GM23338 (cell line): ENCODE measurements at regions not wholly inside any gene's neighbourhood (a gene's known extent, or its start where the extent isn't known, plus 50 kb on each side); places are given as distances from the start of the nearest gene placed in this dataset.

Source experiments
- CTCF ChIP-seq, 2 experiments: fragments of 200-600 bp in 1 of 2; sonication (generic) in 1 of 2; conservative IDR thresholded peaks; 2 replicates each; pipeline versions ENCODE4 v1.5.1 to v1.6.1; 2016 to 2017; ENCODE audit warnings: antibody characterized with exemption in 2 of 2, low read depth in 2 of 2, mild to moderate bottlenecking in 2 of 2, moderate library complexity in 1 of 2
- ETS1 ChIP-seq: IDR thresholded peaks from 2 replicates; pipeline ENCODE4 v1.6.1; 2016; ENCODE audit warnings: antibody characterized with exemption
- EZH2 ChIP-seq: fragments of 200-600 bp; sonication (generic); IDR thresholded peaks from one replicate; pipeline ENCODE4 v1.8.0; 2017; ENCODE audit warnings: antibody characterized with exemption, mild to moderate bottlenecking, low read depth; ENCODE audit not compliant: unreplicated experiment
- EZH2phosphoT487 ChIP-seq: fragments of 200-600 bp; sonication (generic); IDR thresholded peaks from one replicate; pipeline ENCODE4 v1.8.1; 2018; ENCODE audit warnings: antibody characterized with exemption; ENCODE audit not compliant: unreplicated experiment
- JUNB ChIP-seq: IDR thresholded peaks from one replicate; pipeline ENCODE4 v1.6.1; 2016; ENCODE audit warnings: antibody characterized with exemption; ENCODE audit not compliant: unreplicated experiment
- POLR2AphosphoS5 ChIP-seq: IDR thresholded peaks from 2 replicates; pipeline ENCODE4 v1.6.1; 2016; ENCODE audit warnings: antibody characterized with exemption, low read depth

GRCh38 chr15:39181056-39181747 lies 399.7 kb upstream of the THBS1 start:
- no peak for TF ChIP-seq CTCF (conservative IDR thresholded peaks at IDR 0.05; ENCODE audit: low read depth in 2 of 2)
- TF ChIP-seq JUNB = no peak
- no peak for TF ChIP-seq POLR2AphosphoS5
- no peak for TF ChIP-seq ETS1
- TF ChIP-seq EZH2 = no peak
- no peak for TF ChIP-seq EZH2phosphoT487
